Caco-2 (cell line): ENCODE measurements at regions not wholly inside any gene's neighbourhood (a gene's known extent, or its start where the extent isn't known, plus 50 kb on each side); places are given as distances from the start of the nearest gene placed in this dataset.
"Not testable (repeated sequence)": the region's sequence is repeated elsewhere in the genome, so short reads cannot be mapped to it uniquely, and the experiment has no call there.

Experiments
- BruUV-seq: library from RNA; stranded (reverse); fragments of 400-500 nt; replicated peaks from 2 replicates; lab custom pipeline; 2021; lab: Mats Ljungman, UMichigan
- CTCF ChIA-PET: fragments of 300-600 bp; sonication (Branson Sonifier 250); formaldehyde crosslinking; loops from one replicate; lab custom pipeline; 2022; ENCODE audit warnings: antibody characterized with exemption; lab: Charles Lee
- POLR2A ChIA-PET: fragments of 300-600 bp; sonication (Branson Sonifier 250); formaldehyde crosslinking; loops from one replicate; lab custom pipeline; 2022; ENCODE audit warnings: antibody characterized with exemption; lab: Charles Lee
- DNase-seq, 2 experiments: peaks; one replicate each; pipeline versions ENCODE4 v3.0.0 to v3.0.0-alpha.2; 2020 to 2022
- H3K27me3 ChIP-seq: replicated peaks from 2 replicates; pipeline ENCODE4 v1.6.0; 2011; ENCODE audit warnings: low read length; ENCODE audit not compliant: control insufficient read depth, insufficient read depth
- H3K36me3 ChIP-seq: 2 replicates; pipeline ENCODE4 v1.5.1; 2011; ENCODE audit warnings: low read length; ENCODE audit not compliant: control insufficient read depth, insufficient read depth
- H3K4me1 ChIP-seq: fragments of 250-450 bp; sonication (Bioruptor Pico); 2 replicates; pipeline ENCODE4 v1.5.1; 2020; ENCODE audit warnings: mild to moderate bottlenecking
- H3K4me3 ChIP-seq: 2 replicates; pipeline ENCODE4 v1.5.1; 2011; ENCODE audit warnings: low read depth, mild to moderate bottlenecking, control low read depth, low read length
- H3K9me3 ChIP-seq: fragments of 250-450 bp; sonication (Bioruptor Pico); 2 replicates; pipeline ENCODE4 v1.5.1; 2020; ENCODE audit warnings: mild to moderate bottlenecking, moderate library complexity
- H3K27ac Mint-ChIP-seq: one replicate; pipeline ENCODE4 v1.8.0; 2022; ENCODE audit warnings: mixed read lengths; ENCODE audit not compliant: unreplicated experiment
- H3K27me3 Mint-ChIP-seq: one replicate; pipeline ENCODE4 v1.8.0; 2022; ENCODE audit warnings: mixed read lengths; ENCODE audit not compliant: insufficient read depth, unreplicated experiment
- H3K36me3 Mint-ChIP-seq: one replicate; pipeline ENCODE4 v1.8.0; 2022; ENCODE audit warnings: mild to moderate bottlenecking, mixed read lengths; ENCODE audit not compliant: insufficient read depth, unreplicated experiment
- H3K4me1 Mint-ChIP-seq: one replicate; pipeline ENCODE4 v1.8.0; 2022; ENCODE audit warnings: low read depth, mixed read lengths; ENCODE audit not compliant: unreplicated experiment
- H3K4me3 Mint-ChIP-seq: one replicate; pipeline ENCODE4 v1.8.0; 2022; ENCODE audit warnings: mild to moderate bottlenecking, moderate library complexity, mixed read lengths; ENCODE audit not compliant: unreplicated experiment
- H3K9me3 Mint-ChIP-seq: one replicate; pipeline ENCODE4 v1.8.0; 2022; ENCODE audit warnings: mixed read lengths; ENCODE audit not compliant: unreplicated experiment
- CTCF ChIP-seq, 2 experiments: fragments of 200-600 bp in 1 of 2; IDR thresholded peaks; 1 replicate in 1 of 2; 2 replicates in 1 of 2; pipeline versions ENCODE4 v1.5.1 to v1.8.0; 2011 to 2022; ENCODE audit warnings: antibody characterized with exemption in 1 of 2, control low read depth in 1 of 2, inconsistent platforms in 1 of 2, low read depth in 1 of 2, low read length in 1 of 2, mild to moderate bottlenecking in 1 of 2, moderate library complexity in 1 of 2; ENCODE audit not compliant: insufficient read depth in 1 of 2, severe bottlenecking in 1 of 2, unreplicated experiment in 1 of 2
- intact Hi-C: fragments of 100-400 bp; cut with micrococcal nuclease; formaldehyde crosslinking; loops from one replicate; pipeline ENCODE4 v1.10.0; 2022; ENCODE audit not compliant: unreplicated experiment

GRCh38 chr12:126944684-126945083 is 1322.3 kb upstream of the TMEM132C start:
- no peaks in the 10 kb centered on the region for H3K27me3 Mint-ChIP-seq
- no peak overlapping the region for H3K27ac Mint-ChIP-seq
- Histone ChIP-seq H3K36me3 (no peaks in the 10 kb centered on the region), H3K27me3 (no peaks in the 10 kb centered on the region), H3K9me3 (no peaks in the 10 kb centered on the region), H3K4me1 (no peaks in the 10 kb centered on the region), H3K4me3 (no peak overlapping the region)
- H3K36me3 Mint-ChIP-seq = no peaks in the 10 kb centered on the region
- ChIA-PET CTCF (no interaction called here), POLR2A (no interaction called here)
- TF ChIP-seq CTCF (IDR thresholded peaks at IDR 0.05; ENCODE audit: insufficient read depth in 1 of 2, low read depth in 1 of 2, low read length in 1 of 2, severe bottlenecking in 1 of 2, unreplicated experiment in 1 of 2) = no peak
- BruUV-seq = no TSS peak
- no peaks in the 10 kb centered on the region for H3K9me3 Mint-ChIP-seq
- intact Hi-C loops = no loop called here
- no peaks in the 10 kb centered on the region for H3K4me1 Mint-ChIP-seq
- H3K4me3 Mint-ChIP-seq = no peak overlapping the region
- DNase-seq = no peak

- H3K27me3 ChIP-seq, H3K36me3 ChIP-seq, H3K9me3 ChIP-seq, H3K36me3 Mint-ChIP-seq, BruUV-seq, H3K9me3 Mint-ChIP-seq, H3K27me3 Mint-ChIP-seq, H3K4me3 ChIP-seq, POLR2A ChIA-PET, H3K4me1 Mint-ChIP-seq, H3K27ac Mint-ChIP-seq, DNase-seq, intact Hi-C loops, H3K4me1 ChIP-seq, H3K4me3 Mint-ChIP-seq, CTCF ChIA-PET: not testable (repeated sequence)
Measured at GRCh38 chr12:126946958-126947357, 1320.0 kb upstream of the TMEM132C start.

- no peak for DNase-seq
- Histone ChIP-seq H3K4me1 (no peaks in the 10 kb centered on the region), H3K36me3 (no peaks in the 10 kb centered on the region), H3K4me3 (no peak overlapping the region), H3K27me3 (no peaks in the 10 kb centered on the region), H3K9me3 (no peaks in the 10 kb centered on the region)
- CTCF ChIA-PET = no interaction called here
- no TSS peak for BruUV-seq
- TF ChIP-seq CTCF (IDR thresholded peaks at IDR 0.05; ENCODE audit: insufficient read depth in 1 of 2, low read depth in 1 of 2, low read length in 1 of 2, severe bottlenecking in 1 of 2, unreplicated experiment in 1 of 2) = no peak
- Mint-ChIP-seq H3K4me3 (no peak overlapping the region), H3K4me1 (no peaks in the 10 kb centered on the region), H3K27ac (no peak overlapping the region), H3K9me3 (no peaks in the 10 kb centered on the region), H3K36me3 (no peaks in the 10 kb centered on the region), H3K27me3 (no peaks in the 10 kb centered on the region)
- intact Hi-C loops = no loop called here
- POLR2A ChIA-PET = no interaction called here
Measured at GRCh38 chr12:126949558-126949957, 1317.4 kb upstream of the TMEM132C start.

GRCh38 chr12:126950266-126950665 is 1316.7 kb upstream of the TMEM132C start:
- Histone ChIP-seq H3K27me3 (no peaks in the 10 kb centered on the region), H3K4me1 (no peaks in the 10 kb centered on the region), H3K36me3 (no peaks in the 10 kb centered on the region), H3K9me3 (no peaks in the 10 kb centered on the region), H3K4me3 (no peak overlapping the region)
- Mint-ChIP-seq H3K36me3 (no peaks in the 10 kb centered on the region), H3K4me1 (no peaks in the 10 kb centered on the region), H3K27me3 (no peaks in the 10 kb centered on the region), H3K27ac (no peak overlapping the region), H3K9me3 (no peaks in the 10 kb centered on the region), H3K4me3 (no peak overlapping the region)
- no peak for TF ChIP-seq CTCF (IDR thresholded peaks at IDR 0.05; ENCODE audit: insufficient read depth in 1 of 2, low read depth in 1 of 2, low read length in 1 of 2, severe bottlenecking in 1 of 2, unreplicated experiment in 1 of 2)
- no peak for DNase-seq
- ChIA-PET CTCF (no interaction called here), POLR2A (no interaction called here)
- intact Hi-C loops = no loop called here
- no TSS peak for BruUV-seq
